ENCODE measurements at regions not wholly inside any gene's neighbourhood (a gene's known extent, or its start where the extent isn't known, plus 50 kb on each side); places are given as distances from the start of the nearest gene placed in this dataset.

DNA sequence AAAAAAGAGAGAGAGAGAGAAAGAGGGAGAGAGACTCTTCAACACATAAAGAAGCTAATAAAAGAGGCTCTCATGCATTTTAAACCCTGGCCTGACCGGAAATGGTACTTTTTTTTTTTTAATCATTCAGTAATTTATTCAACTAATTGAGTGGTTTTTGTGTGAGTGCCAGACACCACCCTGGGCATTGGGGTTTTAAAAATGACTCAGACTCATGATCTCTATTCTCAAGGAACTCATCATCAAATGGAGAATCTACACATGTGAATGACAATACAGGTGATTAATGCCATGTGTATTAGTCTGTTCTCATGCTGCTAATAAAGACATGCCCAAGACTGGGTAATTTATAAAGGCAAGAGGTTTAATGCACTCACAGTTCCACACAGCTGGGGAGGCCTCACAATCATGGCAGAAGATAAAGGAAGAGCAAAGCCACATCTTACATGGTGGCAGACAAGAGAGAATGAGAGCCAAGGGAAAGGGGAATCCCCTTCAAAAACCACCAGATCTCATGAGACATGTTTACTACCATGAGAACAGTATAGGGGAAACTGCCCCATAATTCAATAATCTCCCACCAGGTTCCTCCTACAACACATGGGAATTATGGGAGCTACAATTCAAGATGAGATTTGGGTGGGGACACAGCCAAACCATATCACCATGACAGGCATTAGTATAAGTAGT is 158.5 kb upstream of the AUTS2 start:
- Mint-ChIP-seq H3K27me3 (ENCODE audit: insufficient read depth, low read depth, poor library complexity) (peaks cover 8% of the 10 kb centered on the region), H3K36me3 (ENCODE audit: low read depth) (0 out of 3 replicates have a peak, but pooled peaks cover 2% of the 10 kb centered on the region), H3K27ac (no peak overlapping the region), H3K9me3 (no peaks in the 10 kb centered on the region; the same call in 2 of the 3 replicates), H3K4me3 (no peak overlapping the region), H3K4me1 (peaks cover 5% of the 10 kb centered on the region; the same call in 1 of the 3 replicates)
- Histone ChIP-seq H3K36me3 (ENCODE audit: insufficient read depth) (no peaks in the 10 kb centered on the region), H3K4me3 (no peak overlapping the region), H4K20me1 (replicated peaks; ENCODE audit: insufficient read depth) (no peaks in the 10 kb centered on the region), H3K27ac (ENCODE audit: low read depth) (no peak overlapping the region), H3K9me2 (ENCODE audit: insufficient read depth) (no peaks in the 10 kb centered on the region), H3K4me2 (no peak overlapping the region), H3K27me3 (ENCODE audit: insufficient read depth) (no peaks in the 10 kb centered on the region), H3K79me2 (replicated peaks; ENCODE audit: insufficient read depth) (no peaks in the 10 kb centered on the region), H3K4me1 (ENCODE audit: insufficient read depth) (no peaks in the 10 kb centered on the region), H2AFZ (no peak overlapping the region), H3F3A (replicated peaks; ENCODE audit: low read depth) (no peaks in the 10 kb centered on the region)
- DNase-seq (ENCODE audit: low spot score) (no peak), ATAC-seq (no peak)
- TF ChIP-seq NANOG (IDR thresholded peaks at IDR 0.05; ENCODE audit: borderline replicate concordance), result no peak
- no peak for TF ChIP-seq EZH2 (IDR thresholded peaks at IDR 0.05; ENCODE audit: low read depth, unreplicated experiment)
- TF ChIP-seq ZNF331 (CRISPR knock-in tag; IDR thresholded peaks at IDR 0.05; ENCODE audit: low read depth), result no peak
- TF ChIP-seq, protein P1, sequence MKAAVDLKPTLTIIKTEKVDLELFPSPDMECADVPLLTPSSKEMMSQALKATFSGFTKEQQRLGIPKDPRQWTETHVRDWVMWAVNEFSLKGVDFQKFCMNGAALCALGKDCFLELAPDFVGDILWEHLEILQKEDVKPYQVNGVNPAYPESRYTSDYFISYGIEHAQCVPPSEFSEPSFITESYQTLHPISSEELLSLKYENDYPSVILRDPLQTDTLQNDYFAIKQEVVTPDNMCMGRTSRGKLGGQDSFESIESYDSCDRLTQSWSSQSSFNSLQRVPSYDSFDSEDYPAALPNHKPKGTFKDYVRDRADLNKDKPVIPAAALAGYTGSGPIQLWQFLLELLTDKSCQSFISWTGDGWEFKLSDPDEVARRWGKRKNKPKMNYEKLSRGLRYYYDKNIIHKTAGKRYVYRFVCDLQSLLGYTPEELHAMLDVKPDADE (IDR thresholded peaks at IDR 0.05), result no peak
- TF ChIP-seq JUNB (IDR thresholded peaks at IDR 0.05; ENCODE audit: unreplicated experiment), result no peak
- no peak for TF ChIP-seq EZH2phosphoT487 (IDR thresholded peaks at IDR 0.05; ENCODE audit: unreplicated experiment)
- TF ChIP-seq, protein P2, sequence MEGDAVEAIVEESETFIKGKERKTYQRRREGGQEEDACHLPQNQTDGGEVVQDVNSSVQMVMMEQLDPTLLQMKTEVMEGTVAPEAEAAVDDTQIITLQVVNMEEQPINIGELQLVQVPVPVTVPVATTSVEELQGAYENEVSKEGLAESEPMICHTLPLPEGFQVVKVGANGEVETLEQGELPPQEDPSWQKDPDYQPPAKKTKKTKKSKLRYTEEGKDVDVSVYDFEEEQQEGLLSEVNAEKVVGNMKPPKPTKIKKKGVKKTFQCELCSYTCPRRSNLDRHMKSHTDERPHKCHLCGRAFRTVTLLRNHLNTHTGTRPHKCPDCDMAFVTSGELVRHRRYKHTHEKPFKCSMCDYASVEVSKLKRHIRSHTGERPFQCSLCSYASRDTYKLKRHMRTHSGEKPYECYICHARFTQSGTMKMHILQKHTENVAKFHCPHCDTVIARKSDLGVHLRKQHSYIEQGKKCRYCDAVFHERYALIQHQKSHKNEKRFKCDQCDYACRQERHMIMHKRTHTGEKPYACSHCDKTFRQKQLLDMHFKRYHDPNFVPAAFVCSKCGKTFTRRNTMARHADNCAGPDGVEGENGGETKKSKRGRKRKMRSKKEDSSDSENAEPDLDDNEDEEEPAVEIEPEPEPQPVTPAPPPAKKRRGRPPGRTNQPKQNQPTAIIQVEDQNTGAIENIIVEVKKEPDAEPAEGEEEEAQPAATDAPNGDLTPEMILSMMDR (conservative IDR thresholded peaks at IDR 0.05; ENCODE audit: low read depth in 2 of 2), result no peak
- TF ChIP-seq POLR2AphosphoS5 (IDR thresholded peaks at IDR 0.05; ENCODE audit: low read depth), result no peak
- no peak for TF ChIP-seq ZNF114 (CRISPR knock-in tag; IDR thresholded peaks at IDR 0.05)
- no peak for TF ChIP-seq STAT1 (IDR thresholded peaks at IDR 0.05; ENCODE audit: unreplicated experiment)
- TF ChIP-seq, protein P3, sequence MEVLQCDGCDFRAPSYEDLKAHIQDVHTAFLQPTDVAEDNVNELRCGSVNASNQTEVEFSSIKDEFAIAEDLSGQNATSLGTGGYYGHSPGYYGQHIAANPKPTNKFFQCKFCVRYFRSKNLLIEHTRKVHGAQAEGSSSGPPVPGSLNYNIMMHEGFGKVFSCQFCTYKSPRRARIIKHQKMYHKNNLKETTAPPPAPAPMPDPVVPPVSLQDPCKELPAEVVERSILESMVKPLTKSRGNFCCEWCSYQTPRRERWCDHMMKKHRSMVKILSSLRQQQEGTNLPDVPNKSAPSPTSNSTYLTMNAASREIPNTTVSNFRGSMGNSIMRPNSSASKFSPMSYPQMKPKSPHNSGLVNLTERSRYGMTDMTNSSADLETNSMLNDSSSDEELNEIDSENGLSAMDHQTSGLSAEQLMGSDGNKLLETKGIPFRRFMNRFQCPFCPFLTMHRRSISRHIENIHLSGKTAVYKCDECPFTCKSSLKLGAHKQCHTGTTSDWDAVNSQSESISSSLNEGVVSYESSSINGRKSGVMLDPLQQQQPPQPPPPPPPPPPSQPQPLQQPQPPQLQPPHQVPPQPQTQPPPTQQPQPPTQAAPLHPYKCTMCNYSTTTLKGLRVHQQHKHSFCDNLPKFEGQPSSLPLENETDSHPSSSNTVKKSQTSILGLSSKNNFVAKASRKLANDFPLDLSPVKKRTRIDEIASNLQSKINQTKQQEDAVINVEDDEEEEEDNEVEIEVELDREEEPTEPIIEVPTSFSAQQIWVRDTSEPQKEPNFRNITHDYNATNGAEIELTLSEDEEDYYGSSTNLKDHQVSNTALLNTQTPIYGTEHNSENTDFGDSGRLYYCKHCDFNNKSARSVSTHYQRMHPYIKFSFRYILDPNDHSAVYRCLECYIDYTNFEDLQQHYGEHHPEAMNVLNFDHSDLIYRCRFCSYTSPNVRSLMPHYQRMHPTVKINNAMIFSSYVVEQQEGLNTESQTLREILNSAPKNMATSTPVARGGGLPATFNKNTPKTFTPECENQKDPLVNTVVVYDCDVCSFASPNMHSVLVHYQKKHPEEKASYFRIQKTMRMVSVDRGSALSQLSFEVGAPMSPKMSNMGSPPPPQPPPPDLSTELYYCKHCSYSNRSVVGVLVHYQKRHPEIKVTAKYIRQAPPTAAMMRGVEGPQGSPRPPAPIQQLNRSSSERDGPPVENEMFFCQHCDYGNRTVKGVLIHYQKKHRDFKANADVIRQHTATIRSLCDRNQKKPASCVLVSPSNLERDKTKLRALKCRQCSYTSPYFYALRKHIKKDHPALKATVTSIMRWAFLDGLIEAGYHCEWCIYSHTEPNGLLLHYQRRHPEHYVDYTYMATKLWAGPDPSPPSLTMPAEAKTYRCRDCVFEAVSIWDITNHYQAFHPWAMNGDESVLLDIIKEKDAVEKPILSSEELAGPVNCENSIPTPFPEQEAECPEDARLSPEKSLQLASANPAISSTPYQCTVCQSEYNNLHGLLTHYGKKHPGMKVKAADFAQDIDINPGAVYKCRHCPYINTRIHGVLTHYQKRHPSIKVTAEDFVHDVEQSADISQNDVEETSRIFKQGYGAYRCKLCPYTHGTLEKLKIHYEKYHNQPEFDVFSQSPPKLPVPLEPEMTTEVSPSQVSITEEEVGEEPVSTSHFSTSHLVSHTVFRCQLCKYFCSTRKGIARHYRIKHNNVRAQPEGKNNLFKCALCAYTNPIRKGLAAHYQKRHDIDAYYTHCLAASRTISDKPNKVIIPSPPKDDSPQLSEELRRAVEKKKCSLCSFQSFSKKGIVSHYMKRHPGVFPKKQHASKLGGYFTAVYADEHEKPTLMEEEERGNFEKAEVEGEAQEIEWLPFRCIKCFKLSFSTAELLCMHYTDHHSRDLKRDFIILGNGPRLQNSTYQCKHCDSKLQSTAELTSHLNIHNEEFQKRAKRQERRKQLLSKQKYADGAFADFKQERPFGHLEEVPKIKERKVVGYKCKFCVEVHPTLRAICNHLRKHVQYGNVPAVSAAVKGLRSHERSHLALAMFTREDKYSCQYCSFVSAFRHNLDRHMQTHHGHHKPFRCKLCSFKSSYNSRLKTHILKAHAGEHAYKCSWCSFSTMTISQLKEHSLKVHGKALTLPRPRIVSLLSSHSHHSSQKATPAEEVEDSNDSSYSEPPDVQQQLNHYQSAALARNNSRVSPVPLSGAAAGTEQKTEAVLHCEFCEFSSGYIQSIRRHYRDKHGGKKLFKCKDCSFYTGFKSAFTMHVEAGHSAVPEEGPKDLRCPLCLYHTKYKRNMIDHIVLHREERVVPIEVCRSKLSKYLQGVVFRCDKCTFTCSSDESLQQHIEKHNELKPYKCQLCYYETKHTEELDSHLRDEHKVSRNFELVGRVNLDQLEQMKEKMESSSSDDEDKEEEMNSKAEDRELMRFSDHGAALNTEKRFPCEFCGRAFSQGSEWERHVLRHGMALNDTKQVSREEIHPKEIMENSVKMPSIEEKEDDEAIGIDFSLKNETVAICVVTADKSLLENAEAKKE (CRISPR knock-in tag; IDR thresholded peaks at IDR 0.05), result no peak
- TF ChIP-seq, protein P4, sequence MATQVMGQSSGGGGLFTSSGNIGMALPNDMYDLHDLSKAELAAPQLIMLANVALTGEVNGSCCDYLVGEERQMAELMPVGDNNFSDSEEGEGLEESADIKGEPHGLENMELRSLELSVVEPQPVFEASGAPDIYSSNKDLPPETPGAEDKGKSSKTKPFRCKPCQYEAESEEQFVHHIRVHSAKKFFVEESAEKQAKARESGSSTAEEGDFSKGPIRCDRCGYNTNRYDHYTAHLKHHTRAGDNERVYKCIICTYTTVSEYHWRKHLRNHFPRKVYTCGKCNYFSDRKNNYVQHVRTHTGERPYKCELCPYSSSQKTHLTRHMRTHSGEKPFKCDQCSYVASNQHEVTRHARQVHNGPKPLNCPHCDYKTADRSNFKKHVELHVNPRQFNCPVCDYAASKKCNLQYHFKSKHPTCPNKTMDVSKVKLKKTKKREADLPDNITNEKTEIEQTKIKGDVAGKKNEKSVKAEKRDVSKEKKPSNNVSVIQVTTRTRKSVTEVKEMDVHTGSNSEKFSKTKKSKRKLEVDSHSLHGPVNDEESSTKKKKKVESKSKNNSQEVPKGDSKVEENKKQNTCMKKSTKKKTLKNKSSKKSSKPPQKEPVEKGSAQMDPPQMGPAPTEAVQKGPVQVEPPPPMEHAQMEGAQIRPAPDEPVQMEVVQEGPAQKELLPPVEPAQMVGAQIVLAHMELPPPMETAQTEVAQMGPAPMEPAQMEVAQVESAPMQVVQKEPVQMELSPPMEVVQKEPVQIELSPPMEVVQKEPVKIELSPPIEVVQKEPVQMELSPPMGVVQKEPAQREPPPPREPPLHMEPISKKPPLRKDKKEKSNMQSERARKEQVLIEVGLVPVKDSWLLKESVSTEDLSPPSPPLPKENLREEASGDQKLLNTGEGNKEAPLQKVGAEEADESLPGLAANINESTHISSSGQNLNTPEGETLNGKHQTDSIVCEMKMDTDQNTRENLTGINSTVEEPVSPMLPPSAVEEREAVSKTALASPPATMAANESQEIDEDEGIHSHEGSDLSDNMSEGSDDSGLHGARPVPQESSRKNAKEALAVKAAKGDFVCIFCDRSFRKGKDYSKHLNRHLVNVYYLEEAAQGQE (IDR thresholded peaks at IDR 0.05; ENCODE audit: unreplicated experiment), result no peak
